ENCODE measurements at regions not wholly inside any gene's neighbourhood (a gene's known extent, or its start where the extent isn't known, plus 50 kb on each side); places are given as distances from the start of the nearest gene placed in this dataset.

DNA sequence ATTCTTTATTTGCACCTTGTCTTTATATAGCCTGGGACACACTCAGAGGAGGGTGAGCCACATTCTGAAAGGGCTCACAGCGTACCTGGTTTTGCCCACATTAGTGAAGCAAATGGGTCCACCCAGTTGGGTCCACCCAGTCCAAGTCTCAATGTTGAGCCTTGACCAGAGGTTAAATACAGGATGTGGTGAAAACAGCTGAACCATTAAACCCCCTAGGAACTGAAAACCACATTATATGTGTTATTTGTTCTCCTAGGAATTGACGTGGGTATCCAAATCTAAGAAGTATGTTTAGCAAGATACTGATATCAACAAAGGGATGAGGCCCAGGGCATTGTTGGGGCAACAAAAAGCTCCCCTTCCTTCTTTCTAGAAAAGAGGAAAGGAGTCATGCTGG lies 83.8 kb downstream of the SETD4 start:
- ATAC-seq (no peak), DNase-seq (no peak)
- H3K27me3 ChIP-seq: no peaks in the 10 kb centered on the region
- intact Hi-C loops (cut with DNase I): no loop called here
- H3K9me3 ChIP-seq: no peaks in the 10 kb centered on the region
- no peaks in the 10 kb centered on the region for H3K36me3 ChIP-seq
- WGBS (ENCODE audit: insufficient coverage, low coverage, low lambda C conversion rate, missing lambda C conversion rate): 44% methylated on average over 2 of the region's 2 CpGs
- no peaks in the 10 kb centered on the region for H3K4me1 ChIP-seq
- no peak overlapping the region for H3K4me3 ChIP-seq
- TF ChIP-seq, protein P1, sequence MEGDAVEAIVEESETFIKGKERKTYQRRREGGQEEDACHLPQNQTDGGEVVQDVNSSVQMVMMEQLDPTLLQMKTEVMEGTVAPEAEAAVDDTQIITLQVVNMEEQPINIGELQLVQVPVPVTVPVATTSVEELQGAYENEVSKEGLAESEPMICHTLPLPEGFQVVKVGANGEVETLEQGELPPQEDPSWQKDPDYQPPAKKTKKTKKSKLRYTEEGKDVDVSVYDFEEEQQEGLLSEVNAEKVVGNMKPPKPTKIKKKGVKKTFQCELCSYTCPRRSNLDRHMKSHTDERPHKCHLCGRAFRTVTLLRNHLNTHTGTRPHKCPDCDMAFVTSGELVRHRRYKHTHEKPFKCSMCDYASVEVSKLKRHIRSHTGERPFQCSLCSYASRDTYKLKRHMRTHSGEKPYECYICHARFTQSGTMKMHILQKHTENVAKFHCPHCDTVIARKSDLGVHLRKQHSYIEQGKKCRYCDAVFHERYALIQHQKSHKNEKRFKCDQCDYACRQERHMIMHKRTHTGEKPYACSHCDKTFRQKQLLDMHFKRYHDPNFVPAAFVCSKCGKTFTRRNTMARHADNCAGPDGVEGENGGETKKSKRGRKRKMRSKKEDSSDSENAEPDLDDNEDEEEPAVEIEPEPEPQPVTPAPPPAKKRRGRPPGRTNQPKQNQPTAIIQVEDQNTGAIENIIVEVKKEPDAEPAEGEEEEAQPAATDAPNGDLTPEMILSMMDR (IDR thresholded peaks at IDR 0.05): no peak
- no peak for TF ChIP-seq POLR2A (IDR thresholded peaks at IDR 0.05)
- H3K27ac ChIP-seq: no peak overlapping the region

DNA sequence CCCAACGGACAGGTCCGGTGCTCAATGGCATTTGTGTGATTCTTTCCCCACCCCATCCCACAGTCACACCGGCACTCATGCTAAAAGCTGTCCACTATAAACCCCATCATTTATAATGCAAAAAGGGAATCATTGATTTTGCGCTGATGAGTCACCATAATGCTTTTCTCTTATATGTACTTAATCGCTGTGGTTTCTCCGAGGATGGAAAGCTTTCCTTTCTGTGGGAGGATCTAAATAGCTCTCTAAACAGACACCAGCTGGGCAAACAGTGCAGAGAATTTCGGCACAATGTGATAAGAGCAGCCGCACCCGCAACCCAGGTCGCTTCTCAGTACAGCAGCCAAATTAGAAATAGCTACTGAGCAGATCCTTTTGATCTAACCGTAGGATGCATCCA lies 85.6 kb downstream of the SETD4 start:
- TF ChIP-seq, protein P1 (IDR thresholded peaks at IDR 0.05): no peak
- TF ChIP-seq POLR2A (IDR thresholded peaks at IDR 0.05): no peak
- WGBS (ENCODE audit: insufficient coverage, low coverage, low lambda C conversion rate, missing lambda C conversion rate): 42% methylated on average over 9 of the region's 11 CpGs
- intact Hi-C loops (cut with DNase I): no loop called here
- Histone ChIP-seq H3K27me3 (no peaks in the 10 kb centered on the region), H3K4me1 (no peaks in the 10 kb centered on the region), H3K4me3 (no peak overlapping the region), H3K27ac (no peak overlapping the region), H3K9me3 (no peaks in the 10 kb centered on the region), H3K36me3 (no peaks in the 10 kb centered on the region)
- DNase-seq: no peak
- no peak for ATAC-seq

DNA sequence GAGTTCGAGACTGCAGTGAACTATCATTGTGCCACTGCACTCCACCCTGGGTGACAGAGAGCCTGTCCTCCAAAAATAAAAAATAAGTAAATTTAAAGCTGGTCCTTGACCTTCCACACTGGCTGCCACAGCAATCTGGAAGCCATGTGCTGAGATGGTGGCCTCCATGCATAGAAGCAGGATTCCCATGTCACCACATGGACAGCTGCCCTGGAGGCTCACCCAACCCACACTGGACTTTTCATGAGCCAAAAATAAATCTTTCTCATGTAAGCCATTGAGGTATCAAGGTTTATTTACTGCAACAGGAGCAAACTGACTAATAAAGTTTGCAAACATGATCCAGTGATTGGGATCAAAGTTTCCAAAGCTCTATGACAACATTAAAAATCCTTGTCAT lies 88.5 kb downstream of the SETD4 start:
- no peaks in the 10 kb centered on the region for H3K9me3 ChIP-seq
- H3K27ac ChIP-seq: no peak overlapping the region
- H3K27me3 ChIP-seq: no peaks in the 10 kb centered on the region
- TF ChIP-seq, protein P1 (IDR thresholded peaks at IDR 0.05): no peak
- no peak for TF ChIP-seq POLR2A (IDR thresholded peaks at IDR 0.05)
- no CpG with 5 or more reads among the region's 1 CpG for WGBS (ENCODE audit: insufficient coverage, low coverage, low lambda C conversion rate, missing lambda C conversion rate)
- H3K4me1 ChIP-seq: no peaks in the 10 kb centered on the region
- DNase-seq (no peak), ATAC-seq (no peak)
- intact Hi-C loops (cut with DNase I): no loop called here
- no peaks in the 10 kb centered on the region for H3K36me3 ChIP-seq
- H3K4me3 ChIP-seq: no peak overlapping the region

DNA sequence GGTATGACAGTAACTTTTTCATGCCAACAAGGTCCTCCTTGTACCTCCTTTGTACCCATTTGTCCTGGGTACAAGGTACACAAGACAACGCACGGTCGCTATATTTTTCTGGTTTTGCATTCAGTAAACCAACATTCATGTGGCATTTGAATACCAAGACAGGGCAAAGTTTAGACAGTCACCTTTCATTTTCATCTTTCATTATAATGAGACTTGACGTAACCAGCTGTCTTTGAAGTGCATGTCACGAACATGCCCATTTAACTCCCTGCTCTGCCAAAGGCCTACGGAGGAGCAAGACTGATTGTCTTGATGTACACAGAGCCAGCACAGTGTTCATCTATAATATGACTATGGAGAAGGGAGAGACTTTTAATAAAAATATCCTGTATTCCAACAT lies 91.0 kb downstream of the SETD4 start:
- Histone ChIP-seq H3K27ac (no peak overlapping the region), H3K4me1 (no peaks in the 10 kb centered on the region), H3K36me3 (no peaks in the 10 kb centered on the region), H3K9me3 (no peaks in the 10 kb centered on the region), H3K4me3 (no peak overlapping the region), H3K27me3 (no peaks in the 10 kb centered on the region)
- 41% methylated on average over 6 of the region's 6 CpGs for WGBS (ENCODE audit: insufficient coverage, low coverage, low lambda C conversion rate, missing lambda C conversion rate)
- ATAC-seq (no peak), DNase-seq (no peak)
- TF ChIP-seq POLR2A (IDR thresholded peaks at IDR 0.05): no peak
- TF ChIP-seq, protein P1 (IDR thresholded peaks at IDR 0.05): no peak
- intact Hi-C loops (cut with DNase I): no loop called here

DNA sequence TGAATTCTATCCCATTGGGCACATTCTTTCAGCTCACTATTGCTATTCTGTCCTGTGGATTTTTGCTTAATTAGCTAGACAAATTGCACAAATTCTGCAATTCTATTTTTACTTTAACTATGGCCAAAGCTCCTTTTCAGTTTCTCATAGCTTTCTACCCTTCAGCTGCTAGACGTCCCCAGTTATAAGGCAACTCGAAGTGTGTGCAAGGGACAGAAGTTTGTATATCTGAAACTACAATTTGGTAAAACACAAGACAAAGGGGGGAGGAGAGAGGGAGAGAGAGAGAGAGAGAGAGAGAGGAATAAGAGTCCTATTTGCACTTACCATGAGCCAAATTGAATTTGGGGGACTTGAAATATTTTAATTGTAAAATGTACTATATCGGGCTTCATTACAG lies 91.8 kb downstream of the SETD4 start:
- Histone ChIP-seq H3K27me3 (no peaks in the 10 kb centered on the region), H3K36me3 (no peaks in the 10 kb centered on the region), H3K4me1 (no peaks in the 10 kb centered on the region), H3K4me3 (no peak overlapping the region), H3K27ac (no peak overlapping the region), H3K9me3 (no peaks in the 10 kb centered on the region)
- no peak for ATAC-seq
- intact Hi-C loops (cut with DNase I): no loop called here
- DNase-seq: no peak
- 62% methylated on average over 3 of the region's 3 CpGs for WGBS (ENCODE audit: insufficient coverage, low coverage, low lambda C conversion rate, missing lambda C conversion rate)
- TF ChIP-seq, protein P1 (IDR thresholded peaks at IDR 0.05): no peak
- TF ChIP-seq POLR2A (IDR thresholded peaks at IDR 0.05): no peak
